ENCODE measurements at regions not wholly inside any gene's neighbourhood (a gene's known extent, or its start where the extent isn't known, plus 50 kb on each side); places are given as distances from the start of the nearest gene placed in this dataset.
A peak's percentile ranks its signal among the peaks of the same experiment; 100 is the strongest.
"Not testable (repeated sequence)": the region's sequence is repeated elsewhere in the genome, so short reads cannot be mapped to it uniquely, and the experiment has no call there.

DNA sequence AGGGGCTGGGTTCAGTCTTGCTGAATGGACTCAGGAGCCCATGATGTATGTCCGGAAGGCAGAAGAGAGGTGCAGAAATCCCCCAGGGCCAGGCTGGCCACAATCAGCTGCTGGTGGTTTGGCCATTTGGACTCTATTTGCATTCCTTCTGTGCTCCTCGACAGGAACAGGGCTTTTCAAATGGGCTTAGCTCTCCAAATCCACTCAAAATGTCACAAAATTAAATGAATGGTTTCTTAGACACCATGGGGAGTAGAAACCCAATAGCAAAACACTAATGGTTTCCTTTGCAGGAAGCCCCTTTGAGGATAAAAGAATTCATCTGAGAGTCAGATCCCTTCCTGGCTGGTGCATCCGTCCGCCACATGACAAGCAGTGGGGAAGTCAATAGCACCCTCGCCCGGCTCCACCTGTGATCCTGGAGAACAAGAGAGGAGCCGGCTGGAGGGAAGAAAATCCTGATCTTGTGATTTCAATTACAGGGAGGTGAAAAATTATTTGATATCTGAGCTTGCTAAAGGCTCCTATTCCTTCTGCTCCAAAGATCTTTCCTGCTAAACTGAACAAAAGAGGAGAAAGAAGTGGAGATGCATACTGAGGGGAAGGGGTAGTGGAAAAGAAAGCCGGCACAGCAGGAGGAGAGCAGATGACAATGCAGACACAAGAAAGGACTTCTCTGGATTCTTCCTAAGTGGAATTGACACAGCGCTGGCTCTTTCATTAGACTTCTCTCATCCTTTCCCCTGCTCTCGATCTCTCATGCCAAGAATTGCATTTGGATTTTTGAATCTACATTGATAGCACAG lies 190.7 kb downstream of the C7orf25 start:
- DNase-seq: no peak

DNA sequence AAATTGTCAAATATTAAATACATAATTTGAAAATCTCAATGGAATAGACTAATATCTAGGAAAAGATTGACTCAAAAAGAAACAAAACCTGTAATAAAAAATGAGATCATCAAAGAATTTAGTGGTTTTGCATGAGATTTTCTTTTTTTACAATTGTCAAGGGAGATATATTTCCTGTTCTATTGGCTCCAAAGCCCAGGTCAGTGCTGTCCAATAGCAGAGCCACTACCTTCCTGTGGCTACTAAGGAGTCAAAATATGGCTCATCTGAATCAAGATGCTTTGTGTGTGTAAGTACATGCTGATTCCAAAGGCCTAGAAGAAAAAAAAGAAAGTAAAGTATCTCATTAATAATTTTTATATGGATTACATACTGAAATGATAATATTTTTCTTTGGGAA lies 191.9 kb downstream of the C7orf25 start:
- no peak for DNase-seq

DNA sequence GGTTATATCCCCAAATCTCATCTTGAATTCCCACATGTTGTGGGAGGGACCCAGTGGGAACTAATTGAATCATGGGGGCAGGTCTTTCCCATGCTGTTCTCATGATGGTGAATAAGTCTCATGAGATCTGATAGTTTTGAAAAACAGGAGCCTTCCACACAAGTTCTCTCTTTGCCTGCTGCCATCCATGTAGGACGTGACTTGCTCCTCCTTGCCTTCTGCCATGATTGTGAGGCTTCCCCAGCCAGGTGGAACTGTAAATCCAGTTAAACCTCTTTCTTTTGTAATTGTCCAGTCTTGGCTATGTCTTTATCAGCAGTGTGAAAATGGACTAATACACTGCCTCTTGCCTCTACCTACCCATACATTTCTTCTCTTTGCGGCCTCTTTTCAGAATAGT lies 193.4 kb downstream of the C7orf25 start:
- DNase-seq: not testable (repeated sequence)

DNA sequence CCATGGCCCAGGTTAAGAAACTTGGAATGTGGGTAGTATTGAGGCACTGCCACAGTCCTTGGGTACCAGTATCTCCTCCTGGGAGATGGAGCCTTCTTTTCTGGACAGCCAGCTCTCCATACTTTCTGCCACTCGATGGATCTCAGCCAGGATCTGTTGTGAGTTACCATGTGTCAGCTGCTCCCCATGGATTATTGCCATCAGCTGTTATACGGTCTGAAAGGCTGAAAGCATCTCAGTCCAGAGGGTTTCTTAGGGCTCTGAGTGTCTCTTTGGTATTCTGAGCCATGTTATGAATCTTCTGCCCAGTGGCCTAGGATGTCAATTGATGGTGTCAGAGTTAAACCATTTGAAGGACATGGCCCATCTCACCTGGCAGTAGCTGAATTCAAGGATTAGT lies 197.5 kb downstream of the C7orf25 start:
- DNase-seq: no peak

DNA sequence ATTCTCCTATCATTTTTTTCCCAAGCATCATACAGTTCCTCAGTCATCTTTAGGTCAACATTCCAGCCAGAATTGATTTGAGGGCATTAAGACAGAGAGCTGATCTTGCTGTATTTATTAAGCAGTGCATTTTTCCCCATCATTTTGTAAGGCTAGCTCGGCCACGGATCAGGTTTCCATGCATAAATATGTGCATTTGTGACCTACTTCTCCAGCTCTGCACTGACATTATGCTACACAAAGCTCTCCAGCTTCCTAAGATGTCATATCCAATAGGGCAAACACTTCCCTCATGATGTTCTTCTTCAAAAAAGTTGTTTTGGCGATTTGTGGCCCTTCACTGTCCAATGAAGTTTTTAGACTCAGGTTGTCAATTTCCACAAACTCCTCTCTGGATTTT lies 202.6 kb downstream of the C7orf25 start:
- no peak for DNase-seq

DNA sequence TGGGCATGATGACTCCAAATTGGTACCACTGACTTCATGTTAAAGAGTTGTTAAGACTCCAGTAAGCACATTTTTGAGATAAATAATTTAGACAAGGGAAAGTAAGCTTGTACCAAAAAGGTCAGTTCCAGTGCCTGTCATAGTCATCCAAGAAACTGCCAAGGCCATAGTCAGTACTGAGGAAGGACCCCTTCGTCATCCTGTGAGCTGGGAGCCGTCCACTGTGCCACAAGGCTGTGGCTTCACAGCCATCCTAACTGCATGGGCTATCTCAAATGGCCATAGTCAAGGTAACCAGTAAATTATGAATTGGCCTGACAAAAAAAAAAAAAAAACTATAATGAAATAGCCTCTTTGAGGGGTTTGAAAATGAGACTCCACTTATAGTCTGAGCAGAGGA lies 207.2 kb downstream of the C7orf25 start:
- DNase-seq: no peak

DNA sequence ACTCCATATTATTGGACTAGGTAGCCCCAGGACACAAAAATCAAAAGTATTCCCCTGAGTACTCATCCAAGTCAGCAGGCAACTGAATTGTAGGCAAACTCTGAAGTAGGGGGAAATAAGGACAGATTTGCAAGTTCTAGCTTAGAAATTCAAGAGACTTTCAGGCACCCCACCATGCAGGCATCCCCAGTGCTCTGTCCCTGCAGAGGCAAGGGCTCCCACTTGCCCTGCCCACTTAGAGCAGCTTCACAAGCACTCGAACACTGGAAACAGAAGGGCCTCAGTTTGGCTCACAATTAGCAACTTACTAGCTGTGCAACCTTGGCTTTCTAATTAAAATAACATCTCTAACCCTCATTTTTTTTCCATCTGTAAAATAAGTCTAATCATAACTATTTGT lies 209.2 kb downstream of the C7orf25 start:
- DNase-seq: no peak

DNA sequence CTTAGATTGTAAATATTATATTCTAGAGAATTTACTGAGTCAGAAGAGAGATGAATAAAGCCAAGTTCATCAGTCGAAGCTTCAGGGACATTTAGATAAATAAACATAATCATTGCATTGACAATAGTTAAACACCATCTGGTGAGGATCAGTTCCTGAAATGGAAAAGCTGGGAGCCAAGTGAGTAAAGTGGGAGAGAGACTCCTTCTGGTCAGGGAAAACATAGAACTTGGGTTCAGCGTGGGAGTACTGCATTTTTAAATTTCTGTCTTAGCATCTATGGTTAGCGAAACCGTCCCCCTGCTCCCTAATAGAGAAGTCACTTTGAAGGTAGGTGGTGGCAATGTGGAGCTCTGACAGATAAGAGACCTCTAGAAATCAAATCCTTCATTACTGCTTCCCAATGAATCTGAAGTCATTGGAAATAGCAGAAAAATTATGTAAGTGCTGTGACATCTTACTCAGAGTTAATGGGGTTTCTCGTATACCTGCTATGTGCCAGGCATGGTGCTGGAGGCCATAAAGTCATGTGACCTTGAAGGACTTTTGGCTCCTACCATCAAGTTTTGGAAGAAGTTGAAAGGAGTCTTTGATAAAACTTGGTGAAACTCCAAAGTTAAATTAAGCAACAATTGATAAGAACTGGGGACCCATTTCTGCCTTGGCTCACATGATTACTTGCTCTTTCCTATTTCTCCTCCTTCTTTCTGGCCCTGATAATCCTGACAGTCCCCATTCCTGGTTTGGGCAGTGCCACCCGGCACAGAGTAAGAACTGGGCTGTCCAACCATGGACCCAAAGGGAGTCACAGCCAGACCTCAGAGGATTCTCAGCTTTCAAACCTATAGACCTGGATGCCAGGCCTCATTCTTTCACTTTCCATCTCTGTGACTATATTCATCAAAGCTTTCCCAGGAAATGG lies 211.2 kb downstream of the C7orf25 start:
- no peak for DNase-seq

DNA sequence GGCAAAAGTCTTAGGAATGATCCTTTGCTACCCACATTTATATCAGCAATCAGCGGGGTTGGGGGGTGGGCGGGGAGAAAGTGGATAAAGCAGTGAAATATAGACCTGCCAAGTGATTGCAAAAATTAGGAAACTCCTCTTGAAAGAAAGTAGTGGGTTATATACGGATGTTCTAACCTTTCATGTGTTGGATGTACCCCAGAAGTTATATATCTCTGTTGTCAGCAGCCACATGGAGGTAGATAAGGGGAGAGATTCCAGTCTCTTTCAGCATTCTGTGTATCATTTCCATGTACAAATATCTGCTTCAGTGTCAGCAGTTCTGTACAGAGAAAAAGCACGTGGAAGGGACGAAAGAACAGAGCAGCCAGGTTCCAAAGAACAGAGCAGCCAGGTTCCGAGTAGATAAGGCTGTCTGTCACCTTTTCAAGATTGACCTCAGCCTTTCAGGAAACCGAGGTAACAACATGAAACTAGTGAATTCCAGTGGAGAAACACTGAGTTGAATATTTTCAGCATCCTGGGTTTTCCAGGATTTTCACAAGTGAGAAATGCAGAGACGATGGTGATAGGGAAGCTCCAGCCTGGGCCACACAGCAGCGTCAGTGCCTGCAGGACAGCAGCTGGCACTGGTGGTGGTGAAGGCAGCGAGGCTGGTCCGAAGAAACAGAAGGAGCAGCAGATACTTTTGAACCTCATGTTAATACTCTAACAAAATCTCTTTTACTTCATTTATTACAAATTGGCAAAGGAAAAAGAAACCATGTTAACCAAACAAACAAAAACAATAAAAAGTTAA lies 212.3 kb downstream of the C7orf25 start:
- no peak for DNase-seq

DNA sequence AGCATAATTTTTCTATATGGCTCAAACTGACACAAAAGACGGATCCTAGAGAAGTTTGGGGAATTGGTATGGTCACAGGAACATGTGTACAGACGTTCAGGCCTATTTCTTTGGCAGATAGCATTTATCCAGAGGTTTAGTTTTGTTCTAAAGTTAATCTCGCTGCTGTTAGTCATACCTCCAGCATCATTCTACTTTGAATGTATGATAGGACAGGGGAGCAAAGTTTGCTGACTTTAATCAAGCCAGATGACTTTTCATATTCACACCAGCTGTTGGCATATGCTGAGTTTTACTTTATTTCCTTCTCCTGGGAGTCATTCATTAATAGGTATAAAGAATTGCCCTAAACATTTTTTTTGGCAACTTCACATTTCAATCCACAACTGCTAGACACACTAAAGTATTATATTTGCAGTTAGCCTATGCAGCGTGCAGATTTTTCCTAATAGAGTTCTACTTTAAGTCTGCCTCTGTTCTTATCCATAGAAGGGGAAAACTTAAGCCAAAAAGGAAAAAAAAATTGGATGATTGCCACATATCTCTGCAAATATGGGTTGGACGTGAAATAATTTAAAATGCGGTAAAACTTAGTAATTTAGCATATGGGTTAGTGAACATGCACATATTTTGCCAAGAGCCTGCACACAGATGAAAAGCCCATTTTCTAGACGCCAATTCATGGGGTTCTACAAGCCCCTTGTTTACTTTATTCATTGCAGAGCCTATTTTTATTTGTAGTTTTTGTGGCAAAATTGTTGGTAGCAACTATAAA lies 213.1 kb downstream of the C7orf25 start:
- no peak for DNase-seq

DNA sequence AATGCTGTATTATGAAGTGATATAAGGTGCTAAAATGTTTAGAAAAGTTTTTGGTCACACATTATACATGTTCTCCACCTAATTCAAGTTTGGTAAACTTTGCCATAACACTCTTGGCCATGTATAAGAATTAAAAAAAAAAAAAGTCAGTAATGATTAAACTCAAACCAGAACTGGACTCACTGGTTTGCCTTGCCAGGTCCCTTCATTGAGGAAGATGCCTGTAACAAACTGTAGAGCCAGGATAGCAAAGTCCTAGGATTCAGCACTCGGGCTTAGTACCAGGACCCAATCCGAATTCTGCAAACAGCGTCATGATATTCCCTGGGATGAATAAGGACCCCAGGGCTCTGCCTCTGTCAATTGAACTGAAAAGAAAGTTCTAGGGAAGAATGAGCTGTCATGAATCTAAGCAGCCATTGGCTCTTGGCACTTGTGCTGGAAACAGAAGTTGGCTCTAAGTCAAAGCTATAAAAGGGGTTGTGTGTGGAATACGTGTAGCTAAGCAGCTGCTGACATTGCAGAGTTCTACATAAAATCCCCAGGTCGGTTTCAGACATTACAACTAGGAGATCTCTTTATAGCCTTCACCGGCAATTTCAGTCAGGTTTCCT lies 216.9 kb downstream of the C7orf25 start:
- no peak for DNase-seq

DNA sequence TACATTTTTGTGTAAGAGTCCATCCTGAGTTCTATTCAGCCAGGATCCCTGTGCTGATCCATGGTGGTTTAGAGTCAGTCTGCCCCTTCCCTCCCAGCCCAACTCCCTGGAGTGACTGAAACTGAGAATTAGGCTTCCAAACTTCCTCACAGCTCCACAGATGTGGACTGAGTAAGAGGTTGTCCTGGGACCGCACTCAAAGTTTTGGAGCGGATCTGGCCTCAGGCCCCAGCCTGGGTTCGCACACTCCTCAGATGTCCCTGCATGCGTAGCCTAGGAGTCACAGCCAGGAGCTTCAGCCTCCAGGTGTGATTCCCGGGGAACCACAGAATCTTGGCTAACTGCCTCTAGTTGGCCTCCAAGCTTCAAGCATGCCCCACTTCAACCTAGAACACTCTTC lies 218.1 kb downstream of the C7orf25 start:
- no peak for DNase-seq

DNA sequence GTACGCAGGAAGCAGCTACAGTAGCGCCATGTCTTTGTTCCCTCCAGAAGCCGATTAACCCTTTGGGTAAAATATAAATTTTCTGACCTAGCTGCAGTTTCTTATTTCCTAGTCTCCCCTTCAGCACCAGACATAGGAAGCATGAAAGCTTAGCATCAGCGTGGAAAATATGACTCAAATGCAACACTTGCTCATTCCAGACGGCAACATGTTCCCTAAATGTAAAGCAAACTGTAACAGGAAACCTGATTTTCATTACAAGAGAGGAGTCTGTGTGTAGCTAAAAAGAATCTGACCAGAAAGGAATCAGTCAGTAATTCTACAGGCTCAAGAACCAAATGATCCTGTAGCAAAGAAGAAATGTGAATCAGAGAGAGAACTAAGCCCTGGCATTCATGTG lies 219.2 kb downstream of the C7orf25 start:
- no peak for DNase-seq

DNA sequence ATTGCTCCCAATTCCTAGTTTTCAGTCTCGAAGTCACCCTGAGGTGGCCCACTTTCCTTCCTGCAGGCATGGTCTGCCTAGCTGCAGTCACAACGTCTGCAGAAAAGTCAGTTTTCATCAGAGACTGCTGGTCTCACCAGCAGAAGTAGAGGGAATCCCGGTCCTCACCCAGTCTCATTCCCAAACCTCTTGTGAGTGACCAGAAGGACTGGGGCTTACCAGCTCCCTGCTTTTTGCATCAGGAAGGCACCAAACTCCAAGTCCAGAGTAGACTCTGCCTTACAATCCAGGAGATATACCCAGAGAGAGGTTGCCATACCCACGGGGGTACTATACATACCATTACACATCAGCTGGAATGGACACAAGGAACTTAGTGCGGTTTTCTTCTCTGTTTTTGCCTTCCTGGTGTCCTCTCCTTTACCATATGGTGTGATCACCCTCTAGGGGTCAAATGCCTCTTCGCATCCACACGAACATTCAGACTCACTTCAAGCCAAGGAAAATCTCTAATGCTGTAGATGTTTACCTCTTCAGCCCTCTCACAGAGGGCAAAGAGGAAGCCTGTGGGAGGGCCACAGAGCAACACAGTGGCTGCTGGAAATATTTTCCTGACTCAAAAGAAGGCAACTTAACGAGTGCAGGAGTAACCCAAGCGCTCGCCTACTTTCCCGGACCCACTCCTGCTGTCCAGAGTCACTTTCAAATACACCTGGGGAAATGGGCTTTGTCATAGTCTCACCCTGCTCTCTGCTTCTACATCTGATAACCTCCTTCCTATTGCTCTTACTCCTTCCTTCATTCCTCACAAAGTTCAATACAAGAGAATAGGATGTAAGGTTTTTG lies 220.9 kb downstream of the C7orf25 start:
- DNase-seq: peak in 3 of 4 experiments; percentile 3 to 5 (median 4)

DNA sequence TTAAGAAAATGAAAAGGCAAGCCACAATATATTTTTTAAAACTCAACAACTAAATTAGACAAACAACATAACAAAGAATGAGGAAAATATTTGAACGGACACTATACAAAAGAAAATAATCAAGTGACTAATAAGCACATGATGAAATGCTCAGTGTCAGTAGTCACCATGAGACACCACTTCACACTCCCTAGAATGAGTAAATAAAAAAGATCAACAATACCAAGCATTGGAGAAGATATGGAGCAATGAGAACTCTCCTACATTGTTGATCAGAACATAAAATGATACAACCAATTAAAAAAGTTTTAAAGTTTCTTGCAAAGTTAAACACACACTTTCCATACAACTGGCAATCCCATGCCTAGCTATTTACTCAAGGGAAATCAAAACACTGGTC lies 222.2 kb downstream of the C7orf25 start:
- no peak for DNase-seq

DNA sequence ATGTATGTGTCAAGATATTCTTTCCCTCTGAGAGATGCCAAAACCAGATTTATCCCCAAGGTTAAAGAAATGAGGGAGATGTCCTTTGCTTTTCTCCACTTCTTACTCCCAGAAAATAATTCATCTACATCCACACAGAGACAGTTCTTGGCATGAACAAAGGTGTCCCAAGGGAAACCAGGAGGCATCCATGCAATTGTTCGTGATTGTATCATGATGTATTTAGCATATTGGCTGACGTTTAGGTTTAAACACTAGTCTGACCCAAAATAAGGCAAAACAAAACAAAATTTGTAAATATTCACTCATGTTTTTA lies 223.9 kb downstream of the C7orf25 start:
- DNase-seq: no peak

DNA sequence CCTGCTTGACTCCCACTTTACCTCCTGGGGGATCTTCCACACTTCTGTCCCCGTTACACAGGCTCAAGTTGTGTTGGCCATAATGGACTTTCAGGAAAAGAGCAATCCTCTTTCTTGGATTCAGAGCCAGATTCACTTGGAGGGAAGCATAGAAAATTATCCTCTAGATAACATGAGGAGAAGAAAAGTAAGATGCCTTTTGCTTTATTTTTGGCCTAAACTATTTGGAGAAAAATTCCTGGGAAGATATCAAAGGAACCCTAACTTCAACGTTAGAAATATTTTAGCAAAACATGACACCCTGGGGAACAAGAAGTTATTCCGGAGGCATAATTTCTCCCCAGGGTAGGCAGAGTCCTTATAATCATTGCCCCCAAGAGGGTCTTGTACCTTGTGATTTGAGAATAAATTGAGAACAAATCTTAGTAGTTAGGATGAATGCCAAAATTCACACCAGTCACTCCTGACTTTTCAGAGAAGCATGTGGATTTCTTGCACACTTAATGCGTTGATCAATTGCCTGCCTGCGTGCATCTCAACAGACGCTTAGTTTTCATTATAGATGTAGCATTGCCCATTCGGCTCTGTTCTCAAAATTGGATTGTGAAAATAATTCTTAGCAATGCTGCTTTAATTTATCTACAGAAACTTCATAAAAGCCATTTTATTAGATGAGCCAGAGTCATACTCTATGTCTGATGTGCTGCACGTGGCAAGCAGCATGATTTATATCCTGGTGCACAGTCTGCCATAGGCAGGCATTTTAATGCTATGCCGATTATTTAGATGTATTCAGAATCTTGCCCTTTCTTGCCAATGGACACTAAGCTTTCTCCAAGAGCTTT lies 224.4 kb downstream of the C7orf25 start:
- no peak for DNase-seq

DNA sequence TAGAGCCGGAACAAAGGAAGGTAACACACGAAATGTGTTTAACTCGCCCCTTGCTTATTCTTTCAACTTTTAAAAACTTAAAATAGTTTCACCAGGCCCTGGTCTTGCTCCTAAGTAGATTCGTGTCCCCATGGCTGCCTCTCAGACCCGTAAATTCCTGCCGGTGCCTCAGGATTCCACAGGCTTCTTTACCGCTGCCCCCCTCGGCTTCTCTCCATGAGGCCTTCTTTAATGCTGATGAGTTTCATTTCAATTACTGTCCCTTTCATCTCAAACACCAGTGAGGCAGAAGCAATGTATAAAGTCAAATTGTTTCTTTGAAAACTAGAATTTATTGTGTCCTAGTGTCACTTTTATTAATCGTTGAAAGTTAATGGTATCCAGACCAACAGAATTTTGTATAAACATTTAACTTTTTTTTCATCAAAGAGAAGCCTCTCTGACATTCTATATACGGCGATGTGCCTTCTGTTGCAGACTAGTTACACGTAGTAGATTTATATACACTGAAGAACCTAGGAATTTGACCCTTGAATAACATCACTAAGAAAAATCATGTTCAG lies 225.2 kb downstream of the C7orf25 start:
- no peak for DNase-seq

DNA sequence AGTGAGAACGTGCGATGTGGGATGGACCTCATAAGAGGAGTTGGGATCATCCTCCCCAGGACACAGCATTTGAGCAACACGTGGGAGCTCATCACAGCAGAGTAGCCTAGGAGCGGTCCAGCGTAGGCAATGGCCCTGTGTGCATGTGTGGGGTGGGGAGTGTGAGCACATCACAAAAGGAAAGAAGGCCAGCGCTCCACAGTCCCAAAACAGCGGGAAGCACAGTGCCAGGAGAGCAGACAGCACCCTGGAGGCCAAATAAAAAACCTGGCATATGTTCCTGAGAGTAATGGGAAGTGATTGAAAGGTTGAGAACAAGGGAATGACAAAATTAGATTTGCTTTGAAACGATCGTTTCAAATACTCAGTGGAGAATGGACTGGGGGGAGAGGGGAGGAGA lies 226.0 kb downstream of the C7orf25 start:
- no peak for DNase-seq

Data from suppressor macrophage (primary cell).